Mucosa of rectum (tissue), 2 donors: ENCODE measurements at regions not wholly inside any gene's neighbourhood (a gene's known extent, or its start where the extent isn't known, plus 50 kb on each side); places are given as distances from the start of the nearest gene placed in this dataset.
A peak's percentile ranks its signal among the peaks of the same experiment; 100 is the strongest.

ENCODE experiments used
- H3K27ac ChIP-seq, 2 donors: one replicate each; pipeline ENCODE4 v1.7.0; 2013; ENCODE audit warnings: inconsistent platforms in 2 of 2, low read depth in 2 of 2, low read length in 2 of 2
- H3K27me3 ChIP-seq, 2 donors: one replicate each; pipeline ENCODE4 v1.7.0; 2013; ENCODE audit warnings: low read length in 2 of 2; ENCODE audit not compliant: control insufficient read depth in 2 of 2, insufficient read depth in 2 of 2
- H3K36me3 ChIP-seq, 2 donors: one replicate each; pipeline ENCODE4 v1.7.0; 2013; ENCODE audit warnings: low read length in 2 of 2; ENCODE audit not compliant: control insufficient read depth in 2 of 2, insufficient read depth in 2 of 2
- H3K4me1 ChIP-seq, 2 donors: one replicate each; pipeline ENCODE4 v1.7.0; 2013; ENCODE audit warnings: low read length in 2 of 2, mild to moderate bottlenecking in 1 of 2; ENCODE audit not compliant: control insufficient read depth in 2 of 2, insufficient read depth in 2 of 2
- H3K4me3 ChIP-seq, 2 donors: one replicate each; pipeline ENCODE4 v1.7.0; 2013; ENCODE audit warnings: low read length in 2 of 2
- H3K9ac ChIP-seq, 2 donors: one replicate each; pipeline ENCODE4 v1.7.0; 2013; ENCODE audit warnings: low read length in 2 of 2, low read depth in 1 of 2, mild to moderate bottlenecking in 1 of 2
- H3K9me3 ChIP-seq, 2 donors: one replicate each; pipeline ENCODE4 v1.7.0; 2013; ENCODE audit warnings: low read length in 2 of 2; ENCODE audit not compliant: control insufficient read depth in 2 of 2
- donor health status: healthy.
- donor health status: Normal muscosa, but diverticular disease.

- Histone ChIP-seq H3K27ac (no peak overlapping the region), H3K4me3 (no peak overlapping the region), H3K9me3 (no peaks in the 10 kb centered on the region), H3K36me3 (no peaks in the 10 kb centered on the region), H3K9ac (no peak overlapping the region), H3K4me1 (peaks cover 0 to 2% of the 10 kb centered on the region in 2 donors), H3K27me3 (no peaks in the 10 kb centered on the region)
Measured at GRCh38 chr4:80136270-80136669, 61.0 kb upstream of the PRDM8 start.

- H3K9ac ChIP-seq = no peak overlapping the region
- H3K36me3 ChIP-seq = no peaks in the 10 kb centered on the region
- H3K27me3 ChIP-seq = no peaks in the 10 kb centered on the region
- H3K4me3 ChIP-seq = no peak overlapping the region
- no peak overlapping the region for H3K27ac ChIP-seq
- H3K4me1 ChIP-seq = peaks cover 0 to 2% of the 10 kb centered on the region in 2 donors
- H3K9me3 ChIP-seq = no peaks in the 10 kb centered on the region
Measured at GRCh38 chr4:80135702-80136058, 61.6 kb upstream of the PRDM8 start.

- Histone ChIP-seq H3K36me3 (no peaks in the 10 kb centered on the region), H3K4me1 (peaks cover 0 to 2% of the 10 kb centered on the region in 2 donors), H3K4me3 (no peak overlapping the region), H3K27ac (no peak overlapping the region), H3K9me3 (no peaks in the 10 kb centered on the region), H3K9ac (no peak overlapping the region), H3K27me3 (no peaks in the 10 kb centered on the region)
Measured at GRCh38 chr4:80134936-80135701, 62.1 kb upstream of the ANTXR2 start.

GRCh38 chr4:80133240-80133783 is 60.3 kb upstream of the ANTXR2 start:
- no peak overlapping the region for H3K27ac ChIP-seq
- H3K4me1 ChIP-seq = peaks cover 0 to 2% of the 10 kb centered on the region in 2 donors
- H3K9ac ChIP-seq = no peak overlapping the region
- H3K9me3 ChIP-seq = no peaks in the 10 kb centered on the region
- H3K4me3 ChIP-seq = no peak overlapping the region
- no peaks in the 10 kb centered on the region for H3K27me3 ChIP-seq
- no peaks in the 10 kb centered on the region for H3K36me3 ChIP-seq

GRCh38 chr4:80129785-80130184 is 56.8 kb upstream of the ANTXR2 start:
- Histone ChIP-seq H3K36me3 (no peaks in the 10 kb centered on the region), H3K27ac (no peak overlapping the region), H3K4me3 (no peak overlapping the region), H3K4me1 (no peaks in the 10 kb centered on the region), H3K9me3 (no peaks in the 10 kb centered on the region), H3K27me3 (no peaks in the 10 kb centered on the region), H3K9ac (no peak overlapping the region)

- Histone ChIP-seq H3K36me3 (no peaks in the 10 kb centered on the region), H3K9me3 (no peaks in the 10 kb centered on the region), H3K4me1 (no peaks in the 10 kb centered on the region)
Measured at GRCh38 chr4:80128941-80129340, 55.9 kb upstream of the ANTXR2 start.

GRCh38 chr4:80127870-80128419 is 54.9 kb upstream of the ANTXR2 start:
- Histone ChIP-seq H3K4me1 (no peaks in the 10 kb centered on the region), H3K27ac (no peak overlapping the region), H3K36me3 (no peaks in the 10 kb centered on the region), H3K27me3 (no peaks in the 10 kb centered on the region), H3K9ac (no peak overlapping the region), H3K9me3 (no peaks in the 10 kb centered on the region), H3K4me3 (no peak overlapping the region)

More at GRCh38 chr4:80128941-80129340, 55.9 kb upstream of the ANTXR2 start:
- Histone ChIP-seq H3K4me3 (no peak overlapping the region), H3K27ac (no peak overlapping the region), H3K9ac (no peak overlapping the region), H3K27me3 (no peaks in the 10 kb centered on the region)

- H3K27me3 ChIP-seq = no peaks in the 10 kb centered on the region
- H3K9ac ChIP-seq = no peak overlapping the region
- no peak overlapping the region for H3K27ac ChIP-seq
- no peaks in the 10 kb centered on the region for H3K4me1 ChIP-seq
- no peaks in the 10 kb centered on the region for H3K9me3 ChIP-seq
- no peaks in the 10 kb centered on the region for H3K36me3 ChIP-seq
- no peak overlapping the region for H3K4me3 ChIP-seq
Measured at GRCh38 chr4:80126435-80126834, 53.4 kb upstream of the ANTXR2 start.

GRCh38 chr4:80125252-80126177 is 52.5 kb upstream of the ANTXR2 start:
- Histone ChIP-seq H3K27me3 (no peaks in the 10 kb centered on the region), H3K27ac (peak overlapping the region; percentile 3 to 13), H3K9me3 (no peaks in the 10 kb centered on the region), H3K4me3 (no peak overlapping the region), H3K36me3 (no peaks in the 10 kb centered on the region), H3K4me1 (no peaks in the 10 kb centered on the region), H3K9ac (no peak overlapping the region)
